ENCODE measurements at regions not wholly inside any gene's neighbourhood (a gene's known extent, or its start where the extent isn't known, plus 50 kb on each side); places are given as distances from the start of the nearest gene placed in this dataset.
A peak's percentile ranks its signal among the peaks of the same experiment; 100 is the strongest.

GRCh38 chr2:37839991-37840390 is 85.1 kb upstream of the RMDN2 start:
- DNase-seq: no peak

- DNase-seq: peak; percentile 72
Measured at GRCh38 chr2:37842732-37843440, 82.2 kb upstream of the RMDN2 start.

DNA sequence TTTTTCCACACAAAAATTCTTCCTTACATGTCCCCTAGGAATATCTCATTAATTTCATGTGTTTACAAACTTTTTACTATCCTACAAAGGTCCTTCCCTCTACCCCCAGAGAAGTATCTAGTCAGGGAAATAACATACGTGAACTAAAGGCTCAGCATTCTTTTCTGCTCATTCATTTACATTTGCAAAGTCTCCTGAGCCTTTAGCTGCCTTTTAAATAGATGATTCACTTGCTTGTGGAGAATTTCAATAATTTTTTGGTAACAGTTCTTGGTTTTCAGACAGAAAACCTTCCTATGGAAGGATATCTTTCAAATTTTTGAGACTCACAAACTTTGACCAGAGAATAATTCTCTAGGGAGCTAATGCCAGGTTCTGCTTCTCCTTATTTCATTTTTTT is 81.5 kb upstream of the RMDN2 start:
- DNase-seq: no peak

- DNase-seq: no peak
Measured at GRCh38 chr2:37846207-37846606, 78.9 kb upstream of the RMDN2 start.

DNA sequence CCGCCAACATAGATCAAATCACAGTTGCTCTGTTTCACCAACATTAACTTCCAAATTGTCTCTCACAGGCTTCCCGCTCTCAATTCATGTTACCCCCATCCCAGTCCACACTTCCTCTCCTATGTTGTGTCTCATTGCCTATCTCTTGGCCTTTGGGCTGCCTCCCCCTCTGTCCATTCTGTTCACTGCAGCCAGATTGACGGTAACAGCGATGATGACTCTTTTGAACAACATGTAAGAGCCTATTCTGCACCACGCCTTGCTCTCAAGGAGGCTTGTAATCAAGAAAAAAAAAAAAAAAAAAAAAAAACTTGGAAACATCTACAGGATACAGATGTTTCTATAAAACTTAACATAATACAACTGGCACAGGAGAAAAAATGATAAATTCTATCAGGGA is 77.3 kb upstream of the RMDN2 start:
- DNase-seq: no peak

DNA sequence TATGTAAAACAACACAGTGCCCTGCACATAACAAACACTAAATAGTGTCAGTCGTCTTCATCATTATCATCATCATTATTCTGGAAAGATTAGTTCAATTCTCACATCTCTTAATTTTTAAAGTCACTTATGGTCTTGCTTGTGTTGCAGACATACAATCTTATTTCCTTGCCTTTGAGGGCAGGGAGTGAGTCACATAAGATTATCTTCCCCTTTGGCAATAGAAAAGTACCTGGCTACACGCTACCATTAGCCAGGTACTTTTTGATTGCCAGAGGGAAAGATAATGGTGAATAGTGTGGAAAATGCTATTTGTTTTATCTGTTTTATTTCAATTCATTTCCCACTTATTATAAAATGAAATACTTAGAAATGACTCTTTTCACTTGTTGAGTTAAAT is 76.6 kb upstream of the RMDN2 start:
- no peak for DNase-seq

DNA sequence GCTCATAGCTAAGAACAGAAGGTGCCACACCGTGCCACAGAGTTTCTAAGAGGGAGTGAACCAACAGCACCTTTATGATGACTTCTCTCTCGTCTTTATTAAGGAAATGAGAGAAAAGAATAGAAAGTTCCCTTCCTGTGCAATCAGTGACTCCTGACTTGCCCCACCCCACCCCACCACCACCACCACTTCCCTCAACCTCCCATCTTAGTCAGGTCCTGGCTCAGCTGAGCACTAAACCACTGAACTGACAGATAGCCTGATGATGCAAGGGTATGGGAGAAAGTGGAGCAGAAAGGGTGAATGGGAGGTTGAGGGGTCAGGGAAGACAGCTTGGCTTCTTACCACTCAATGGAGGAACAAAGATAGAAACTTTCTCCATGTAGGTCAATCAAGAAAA is 75.2 kb upstream of the RMDN2 start:
- DNase-seq: no peak

GRCh38 chr2:37851428-37851827 is 73.7 kb upstream of the RMDN2 start:
- no peak for DNase-seq

DNA sequence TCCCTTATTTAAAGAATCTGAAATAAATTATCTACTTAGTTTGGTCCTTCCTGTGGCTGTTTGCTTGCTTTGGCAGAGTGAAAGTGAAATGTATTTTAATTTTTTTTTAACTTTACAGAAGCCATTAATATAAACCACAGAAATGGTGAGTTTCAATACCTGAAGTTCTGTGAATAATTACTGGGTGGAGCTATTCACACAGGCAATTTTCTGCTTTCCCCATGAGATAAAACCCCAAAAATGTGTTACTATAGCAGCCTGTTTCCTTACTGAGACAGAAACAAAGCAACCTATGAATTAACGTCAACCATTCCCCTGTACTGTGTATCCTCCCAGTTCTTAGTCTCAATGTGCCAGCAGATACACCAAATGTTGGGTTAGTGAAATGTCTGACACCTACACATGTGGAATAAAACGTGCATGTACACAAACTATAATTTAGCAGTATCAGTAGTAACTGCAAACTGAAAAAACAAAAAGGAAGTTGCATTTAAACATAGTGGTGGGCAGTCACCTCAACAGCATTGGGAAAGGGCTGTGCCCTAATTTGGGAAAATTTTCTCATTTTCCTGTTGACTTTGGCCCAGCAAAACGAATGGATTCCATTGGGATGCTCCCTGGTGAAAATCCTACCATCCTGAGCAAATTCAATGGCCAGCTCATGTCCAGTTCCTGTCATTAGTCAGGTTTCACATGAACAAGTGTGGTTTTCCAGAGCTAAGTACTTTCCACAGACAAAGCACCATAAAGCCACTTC is 73.1 kb upstream of the RMDN2 start:
- no peak for DNase-seq

- DNase-seq: no peak
Measured at GRCh38 chr2:37852585-37853014, 72.5 kb upstream of the RMDN2 start.

- no peak for DNase-seq
Measured at GRCh38 chr2:37854676-37855282, 70.3 kb upstream of the RMDN2 start.

GRCh38 chr2:37855283-37856041 is 69.6 kb upstream of the RMDN2 start:
- DNase-seq: peak; percentile 56

GRCh38 chr2:37856101-37856751 is 68.9 kb upstream of the RMDN2 start:
- DNase-seq: no peak

DNA sequence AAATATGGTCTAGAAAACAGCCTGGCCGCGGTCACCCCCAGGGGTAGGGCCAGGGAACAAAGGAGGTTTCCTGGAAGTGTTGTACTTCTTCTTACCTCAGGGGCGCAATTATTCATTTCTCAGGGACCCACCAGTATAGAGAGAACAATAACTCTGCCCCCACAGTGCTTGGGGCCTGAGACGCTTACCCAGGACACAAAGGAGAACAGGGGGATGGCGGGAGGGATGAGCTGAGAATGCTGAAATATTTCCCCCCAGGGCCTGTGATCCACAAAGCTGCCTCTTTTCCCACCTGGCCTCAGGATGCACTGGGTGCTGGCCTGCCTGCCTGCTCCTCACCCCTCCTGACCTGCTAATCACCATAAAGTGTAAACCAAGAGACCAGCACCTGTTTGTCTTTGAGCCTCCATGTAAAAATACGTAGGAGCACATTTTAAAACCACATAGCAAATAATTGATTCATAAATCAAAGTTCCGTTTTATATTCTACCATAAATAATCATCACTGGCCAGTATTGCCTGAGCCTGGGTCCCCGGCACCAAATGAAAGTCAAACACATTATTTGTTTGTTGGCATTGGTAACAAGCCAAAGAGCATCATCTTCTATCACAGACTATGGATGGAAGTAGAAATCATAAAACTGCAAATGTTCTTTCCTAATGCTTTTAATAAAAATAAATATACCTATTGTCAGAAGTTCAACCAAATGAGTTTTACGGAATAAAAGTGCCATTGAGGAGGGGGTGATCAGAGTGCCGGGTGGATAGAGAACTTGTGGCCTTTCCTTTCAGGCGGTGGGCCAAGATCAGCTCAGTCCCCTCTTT is 67.3 kb upstream of the RMDN2 start:
- no peak for DNase-seq

- no peak for DNase-seq
Measured at GRCh38 chr2:37858400-37858711, 66.7 kb upstream of the RMDN2 start.

- DNase-seq: no peak
Measured at GRCh38 chr2:37858725-37859267, 66.3 kb upstream of the RMDN2 start.

- no peak for DNase-seq
Measured at GRCh38 chr2:37862620-37863019, 62.5 kb upstream of the RMDN2 start.

DNA sequence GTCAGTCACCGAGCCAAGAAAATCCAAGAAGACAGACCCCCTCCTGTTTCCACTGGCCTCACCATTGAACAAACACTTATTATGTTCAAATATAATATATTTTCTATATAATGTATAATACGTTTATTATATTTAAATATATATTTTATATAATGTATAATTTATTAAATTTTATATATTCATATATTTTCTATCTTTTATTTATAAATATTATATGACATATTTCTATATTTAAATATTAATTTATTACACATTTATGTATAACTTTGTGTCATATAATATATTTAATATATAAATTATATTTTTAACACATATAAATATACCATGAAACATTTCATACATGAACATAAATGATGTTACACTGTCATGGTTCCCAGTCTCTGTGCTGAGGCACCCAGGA is 60.9 kb upstream of the RMDN2 start:
- no peak for DNase-seq

- peak; percentile 68 for DNase-seq
Measured at GRCh38 chr2:37865640-37866039, 59.4 kb upstream of the RMDN2 start.

- DNase-seq: no peak
Measured at GRCh38 chr2:37866171-37866934, 58.7 kb upstream of the RMDN2 start.

DNA sequence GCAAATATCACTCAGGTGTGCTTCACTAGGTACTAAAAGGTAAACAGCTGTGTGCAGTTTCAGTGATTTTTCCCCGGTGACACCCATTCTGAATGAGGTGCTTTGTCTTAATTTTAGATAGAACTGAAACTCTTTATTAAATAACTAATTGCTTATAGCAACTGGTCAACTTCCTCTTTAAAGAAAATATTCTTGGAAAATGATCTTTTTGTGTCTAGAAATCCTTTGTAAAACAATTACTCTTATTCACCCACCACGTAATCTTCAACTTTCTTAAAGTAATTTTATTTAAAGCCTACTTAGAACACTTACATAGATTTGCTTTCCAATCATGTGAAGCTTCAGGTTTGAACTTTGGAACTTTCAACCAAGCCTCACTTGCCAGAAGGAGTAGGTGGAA is 57.9 kb upstream of the RMDN2 start:
- no peak for DNase-seq
